ENCODE measurements at regions not wholly inside any gene's neighbourhood (a gene's known extent, or its start where the extent isn't known, plus 50 kb on each side); places are given as distances from the start of the nearest gene placed in this dataset.
"Not testable (repeated sequence)": the region's sequence is repeated elsewhere in the genome, so short reads cannot be mapped to it uniquely, and the experiment has no call there.

DNA sequence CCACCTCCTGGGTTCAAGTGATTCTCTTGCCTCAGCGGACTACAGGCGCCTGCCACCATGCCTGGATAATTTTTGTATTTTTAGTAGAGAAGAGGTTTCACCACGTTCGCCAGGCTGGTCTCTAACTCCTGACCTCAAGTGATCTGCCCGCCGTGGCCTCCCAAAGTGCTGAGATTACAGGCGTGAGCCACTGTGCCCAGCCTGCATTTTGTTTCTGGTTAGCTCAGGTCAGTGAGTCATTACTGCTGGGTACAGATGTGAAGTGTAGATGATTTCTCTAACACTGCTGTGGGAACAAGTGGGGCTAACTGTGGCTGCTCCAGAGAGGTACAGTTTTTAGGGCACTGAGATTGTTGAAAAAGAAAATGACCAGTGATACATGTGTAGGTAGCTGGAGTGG is 188.6 kb downstream of the PRL start:
- no peak for DNase-seq (ENCODE audit: low read depth)

DNA sequence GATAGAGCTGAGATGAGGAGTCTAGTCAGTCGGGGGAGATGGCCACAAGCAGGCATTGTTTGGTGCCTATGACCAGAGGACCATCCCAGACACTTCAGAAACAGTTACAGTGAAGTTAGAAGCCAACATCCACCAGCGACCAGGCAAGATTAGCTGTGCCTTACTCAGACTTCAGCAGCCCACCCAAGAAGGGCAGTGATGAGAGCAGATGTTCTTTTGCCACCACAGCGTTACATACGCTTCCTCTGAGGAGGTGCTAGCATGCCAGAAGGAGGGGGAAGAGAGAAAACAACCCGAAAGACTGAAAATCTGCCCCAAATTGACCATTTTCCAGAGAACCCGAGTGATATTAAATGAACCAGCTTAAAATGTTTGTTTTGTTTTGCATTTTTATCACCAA is 186.8 kb downstream of the PRL start:
- no peak for DNase-seq (ENCODE audit: low read depth)

DNA sequence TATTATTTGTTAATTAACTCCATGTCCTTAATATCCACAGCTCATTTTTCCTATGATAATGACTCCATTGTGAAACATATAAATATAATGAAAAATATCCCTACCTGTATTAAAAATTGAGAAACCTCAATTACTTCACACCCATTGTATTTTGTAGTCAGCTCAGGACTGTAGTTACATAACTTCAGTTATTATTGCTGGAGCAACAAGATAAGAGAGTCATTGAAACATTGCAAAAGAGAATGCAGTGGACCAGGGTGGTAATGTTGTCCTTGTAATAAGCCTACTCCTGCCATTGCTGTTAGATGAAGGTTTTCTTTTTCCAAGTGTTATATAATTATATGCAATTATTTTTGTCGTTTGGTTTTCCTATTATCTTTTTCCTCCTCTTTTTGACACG is 184.4 kb downstream of the PRL start:
- DNase-seq (ENCODE audit: low read depth) = no peak

DNA sequence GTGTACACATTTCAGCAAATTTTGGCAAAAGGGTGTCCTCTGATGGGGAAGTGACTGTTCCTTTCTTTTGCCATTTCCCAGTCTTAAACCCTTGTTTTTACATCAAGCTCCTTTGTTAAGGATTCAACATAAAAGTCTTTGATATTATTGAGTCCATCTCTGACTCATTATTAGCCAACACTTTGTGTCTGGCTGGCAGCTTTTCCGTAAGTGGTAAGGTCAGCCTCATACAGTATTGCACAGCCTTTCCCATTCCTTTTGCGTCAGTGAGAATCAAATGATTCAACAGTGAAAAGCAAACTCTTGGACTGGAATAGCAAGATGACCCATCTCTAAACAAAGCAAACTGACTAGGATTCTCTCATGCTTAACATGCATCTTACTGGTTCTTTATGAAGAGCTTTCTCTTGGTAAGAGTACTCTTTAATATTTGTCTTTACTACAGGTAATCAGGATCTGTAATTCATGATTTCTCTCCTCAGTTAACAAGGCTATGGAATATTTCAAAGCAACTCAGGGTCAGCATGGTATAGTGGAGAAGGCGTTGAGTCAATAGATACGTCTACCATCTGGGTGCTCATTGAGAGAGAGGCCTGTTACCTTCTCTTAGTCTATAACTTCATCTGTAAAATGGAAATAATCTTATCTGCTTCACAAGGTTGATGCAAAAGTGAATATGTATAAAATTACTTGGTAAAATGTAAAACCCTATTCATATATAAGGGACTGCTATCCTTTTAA is 183.6 kb downstream of the PRL start:
- DNase-seq (ENCODE audit: low read depth) = no peak

DNA sequence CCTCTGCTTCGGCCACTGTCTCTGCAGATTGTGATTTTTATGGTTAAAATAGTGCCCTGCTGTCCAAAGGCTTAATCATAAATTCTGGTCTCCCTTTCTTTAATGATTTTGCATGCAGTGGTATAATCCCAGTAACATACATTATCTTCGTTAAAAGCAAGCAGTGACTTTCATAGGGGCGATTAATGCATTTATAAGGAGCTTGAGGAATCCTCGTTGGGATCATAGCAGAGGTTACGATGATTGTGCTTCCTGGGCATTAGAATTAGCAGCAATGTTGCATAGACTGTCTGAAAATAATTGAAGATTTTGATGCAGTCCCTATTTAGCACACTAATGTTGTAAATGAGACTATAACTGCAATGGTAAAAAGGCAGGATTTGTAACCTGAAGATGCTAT is 181.3 kb downstream of the PRL start:
- DNase-seq (ENCODE audit: low read depth) = no peak

DNA sequence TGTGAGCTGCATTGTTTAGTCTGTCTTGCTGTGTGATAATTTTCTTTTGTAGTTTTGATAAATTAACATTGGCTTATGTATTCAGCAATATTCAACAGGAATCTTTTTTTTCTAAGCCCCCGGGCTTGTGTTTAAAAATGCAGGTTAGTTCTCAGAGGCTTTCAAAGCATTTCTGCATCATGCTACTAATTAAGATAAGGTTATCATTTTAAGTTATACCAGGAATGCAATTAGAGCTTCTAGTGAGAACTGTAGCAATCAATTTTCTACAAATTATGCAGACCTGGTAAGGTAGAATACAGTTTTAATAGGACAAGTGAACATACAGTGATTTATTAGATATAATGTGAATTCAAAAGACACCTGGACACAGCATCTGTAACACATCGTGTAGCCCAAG is 179.2 kb downstream of the PRL start:
- DNase-seq (ENCODE audit: low read depth) = no peak

DNA sequence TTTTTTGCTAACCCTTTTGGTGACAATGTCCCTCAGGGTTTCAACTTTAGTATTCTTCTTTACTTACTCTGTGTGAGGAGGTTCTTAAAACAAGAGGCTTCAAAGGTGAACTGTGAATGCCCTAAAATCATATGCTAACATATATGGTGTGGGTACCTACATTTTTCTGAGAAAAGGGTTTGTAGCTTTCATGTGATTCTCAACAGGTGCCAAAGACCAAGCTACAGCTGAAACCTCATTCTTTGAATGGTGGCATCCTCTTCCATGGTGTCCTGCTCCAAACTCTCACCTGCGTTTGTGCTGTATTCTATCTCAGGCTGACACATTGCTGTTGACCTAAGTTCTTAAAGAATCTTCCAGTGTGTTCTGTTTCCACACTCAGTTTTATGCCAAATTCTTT is 177.3 kb downstream of the PRL start:
- DNase-seq (ENCODE audit: low read depth) = no peak

DNA sequence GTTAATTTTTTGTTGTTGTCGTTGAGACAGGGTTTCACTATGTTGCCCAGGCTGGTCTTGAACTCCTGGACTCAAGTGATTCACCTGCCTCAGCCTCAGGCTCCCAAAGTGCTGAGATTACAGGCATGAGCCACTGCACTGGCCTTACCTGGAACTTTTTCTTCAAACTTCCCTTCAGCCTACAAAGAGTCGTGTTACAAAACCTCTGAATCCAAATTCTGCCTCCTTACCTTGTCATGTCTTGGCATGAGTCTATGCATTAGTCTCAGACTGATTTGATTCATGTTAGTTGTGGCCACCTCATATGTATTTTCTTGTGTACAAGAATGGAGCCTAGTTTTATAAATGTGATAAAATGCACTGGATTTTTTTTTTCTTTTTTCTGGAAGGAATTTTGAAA is 172.1 kb downstream of the PRL start:
- no peak for DNase-seq (ENCODE audit: low read depth)

DNA sequence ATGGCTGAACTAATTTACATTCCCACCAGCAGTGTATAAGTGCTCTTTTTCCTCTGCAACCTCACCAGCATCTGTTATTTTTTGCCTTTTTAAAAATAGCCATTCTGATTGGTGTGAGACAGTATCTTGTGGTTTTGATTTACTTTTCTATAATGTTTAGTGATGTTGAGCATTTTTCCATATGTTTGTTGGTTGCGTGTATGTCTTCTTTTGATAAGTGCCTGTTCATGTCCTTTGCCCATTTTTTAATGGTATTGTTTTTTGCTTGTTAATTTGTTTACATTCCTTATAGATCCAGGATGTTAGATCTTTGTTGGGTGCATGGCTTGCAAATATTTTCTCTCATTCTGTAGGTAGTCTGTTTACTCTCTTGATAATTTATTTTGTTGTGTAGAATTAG is 169.9 kb downstream of the PRL start:
- no peak for DNase-seq (ENCODE audit: low read depth)

DNA sequence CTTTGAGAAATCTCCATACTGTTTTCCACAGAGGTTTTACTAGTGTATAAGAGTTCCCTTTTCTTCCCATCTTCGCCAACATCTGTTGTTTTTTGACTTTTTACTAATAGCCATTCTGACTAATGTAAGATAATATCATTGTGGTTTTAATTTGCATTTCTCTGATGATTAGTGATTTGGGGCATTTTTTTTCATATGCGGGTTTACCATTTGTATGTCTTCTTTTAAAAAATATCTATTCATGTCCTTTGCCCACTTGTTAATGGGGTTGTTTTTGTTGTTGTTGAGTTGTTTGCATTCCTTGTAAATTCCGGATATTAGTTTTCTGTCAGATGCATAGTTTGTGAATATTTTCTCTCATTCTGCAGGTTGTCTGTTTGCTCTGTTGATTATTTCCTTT is 167.1 kb downstream of the PRL start:
- DNase-seq (ENCODE audit: low read depth) = no peak

DNA sequence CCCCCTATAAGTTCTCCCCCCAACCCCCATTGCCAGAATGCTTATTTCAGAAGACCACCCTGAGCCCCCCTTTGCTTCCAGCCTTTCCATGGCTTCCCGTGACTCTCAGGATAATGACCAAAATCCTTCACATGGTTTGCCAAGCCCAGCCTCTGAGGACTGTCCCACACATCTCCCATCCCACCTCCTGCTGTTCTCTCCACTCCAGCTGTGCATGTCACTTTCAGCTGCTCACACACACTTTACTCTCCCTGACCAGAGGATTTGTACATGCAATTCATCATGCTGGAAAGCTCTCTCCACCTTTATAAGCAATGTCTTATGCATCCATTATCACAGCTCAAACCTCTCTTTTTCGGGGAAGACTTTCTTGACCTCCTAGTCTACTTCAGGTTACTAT is 164.2 kb downstream of the PRL start:
- DNase-seq (ENCODE audit: low read depth) = no peak

DNA sequence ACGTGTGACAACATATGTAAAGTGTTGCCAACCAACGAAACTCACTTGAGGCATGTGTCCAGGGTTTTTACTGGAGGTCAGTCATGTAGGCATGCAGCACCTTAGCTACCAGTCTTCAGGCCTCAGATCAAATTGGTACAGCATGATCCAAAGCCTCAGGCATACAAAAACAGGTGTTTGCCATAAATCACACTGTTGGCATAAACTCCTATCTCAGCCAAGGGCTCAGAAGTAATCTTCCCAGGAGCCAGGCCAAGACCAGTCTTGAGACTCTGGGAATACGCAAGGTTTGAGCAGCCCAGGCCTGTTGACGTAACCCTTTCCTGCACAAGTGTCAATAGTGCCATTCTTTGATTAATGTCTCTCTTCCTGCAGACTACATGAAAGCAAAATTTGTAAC is 163.5 kb downstream of the PRL start:
- no peak for DNase-seq (ENCODE audit: low read depth)

DNA sequence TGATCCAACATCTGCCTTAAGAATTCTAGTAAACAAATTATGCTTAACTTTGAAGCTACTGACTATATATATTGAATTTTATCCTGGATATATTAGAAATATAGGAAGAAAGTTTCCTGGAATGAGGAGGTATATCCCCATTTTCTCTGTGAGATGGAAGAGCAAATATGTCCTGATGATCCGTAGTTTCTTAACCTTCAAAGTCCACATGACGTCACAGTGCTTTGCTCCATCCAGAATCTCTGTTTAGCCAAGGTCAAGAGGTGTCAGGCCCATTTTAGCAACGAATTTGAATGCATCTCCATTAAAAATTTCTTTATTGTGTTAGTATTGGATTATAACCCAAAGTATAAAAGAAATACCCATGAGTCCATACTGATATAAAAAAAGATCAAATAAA is 162.5 kb downstream of the PRL start:
- DNase-seq (ENCODE audit: low read depth) = no peak

DNA sequence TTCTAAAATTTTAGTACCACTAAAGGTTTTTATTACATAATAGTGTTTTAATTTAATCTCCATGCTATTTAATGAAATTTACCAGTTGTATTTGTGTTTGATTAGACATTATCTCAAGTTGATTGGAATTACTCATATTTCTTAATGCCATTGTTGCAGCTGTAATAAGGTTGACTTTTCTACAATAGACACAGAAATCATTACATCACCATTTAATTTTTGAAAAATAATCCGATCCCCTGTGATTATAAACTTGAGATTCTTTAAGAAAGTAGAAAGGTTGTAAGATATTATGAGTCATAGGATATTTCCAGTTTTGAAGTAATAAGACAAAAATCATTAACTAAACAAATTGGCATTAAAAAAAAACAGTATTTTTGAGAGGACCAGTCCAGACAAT is 161.4 kb downstream of the PRL start:
- no peak for DNase-seq (ENCODE audit: low read depth)

DNA sequence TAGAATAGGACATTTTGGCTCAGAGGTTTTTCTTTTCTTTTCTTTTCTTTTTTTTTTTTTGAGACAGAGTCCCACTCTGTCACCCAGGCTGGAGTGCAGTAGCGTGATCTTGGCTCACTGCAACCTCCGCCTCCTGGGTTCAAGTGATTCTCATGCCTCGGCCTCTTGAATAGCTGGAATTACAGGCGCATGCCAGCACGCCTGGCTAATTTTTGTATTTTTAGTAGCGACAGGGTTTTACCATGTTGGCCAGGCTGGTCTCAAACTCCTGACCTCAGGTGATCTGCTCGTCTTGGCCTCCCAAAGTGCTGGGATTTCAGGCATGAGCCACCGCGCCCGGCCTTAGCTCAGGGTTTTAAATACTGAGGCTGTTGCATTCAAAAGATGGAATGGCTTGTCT is 156.1 kb downstream of the PRL start:
- DNase-seq (ENCODE audit: low read depth) = not testable (repeated sequence)

DNA sequence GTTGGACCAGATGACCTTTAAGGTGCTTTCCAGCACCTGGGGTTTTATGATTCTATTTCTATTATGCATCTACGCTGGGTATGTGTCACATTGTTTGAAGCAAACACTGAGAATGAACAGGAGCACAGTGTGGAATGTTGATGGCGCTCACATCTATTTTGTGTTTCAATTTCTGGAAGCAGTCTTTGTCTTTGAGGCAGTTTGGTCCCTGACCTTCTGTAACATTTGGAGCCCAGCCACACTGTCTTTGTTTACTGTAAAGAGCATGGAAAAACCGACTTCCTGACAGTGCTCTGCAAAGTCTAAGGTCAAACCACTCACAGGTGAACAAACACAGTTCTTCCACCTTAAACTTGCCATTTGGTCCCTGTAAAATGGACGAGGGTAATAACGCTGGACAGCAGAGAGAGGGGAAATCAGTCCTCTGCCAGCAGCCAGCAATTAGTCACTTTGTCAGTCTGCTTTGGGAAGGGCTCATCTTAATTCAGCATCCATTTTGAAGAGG is 155.5 kb downstream of the PRL start:
- no peak for DNase-seq (ENCODE audit: low read depth)

DNA sequence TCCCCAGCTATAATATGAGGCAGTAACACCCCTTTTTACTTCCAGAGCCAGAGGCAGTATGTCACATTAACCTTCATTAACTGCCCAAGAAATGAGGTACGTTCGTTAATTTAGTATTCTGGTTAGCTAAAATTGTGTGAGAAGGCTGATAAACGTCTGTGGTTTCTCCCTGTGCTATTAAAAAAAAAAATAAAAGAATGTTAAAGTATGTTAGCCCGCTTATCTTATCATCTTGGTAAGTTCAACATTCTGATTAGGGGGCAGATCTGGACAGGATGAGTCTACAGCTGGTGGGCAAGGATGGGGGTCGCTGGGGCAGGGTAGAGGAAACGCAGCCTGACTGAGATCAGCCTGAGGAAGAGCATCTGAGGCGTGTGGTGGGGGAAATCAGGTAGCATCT is 154.0 kb downstream of the PRL start:
- no peak for DNase-seq (ENCODE audit: low read depth)

DNA sequence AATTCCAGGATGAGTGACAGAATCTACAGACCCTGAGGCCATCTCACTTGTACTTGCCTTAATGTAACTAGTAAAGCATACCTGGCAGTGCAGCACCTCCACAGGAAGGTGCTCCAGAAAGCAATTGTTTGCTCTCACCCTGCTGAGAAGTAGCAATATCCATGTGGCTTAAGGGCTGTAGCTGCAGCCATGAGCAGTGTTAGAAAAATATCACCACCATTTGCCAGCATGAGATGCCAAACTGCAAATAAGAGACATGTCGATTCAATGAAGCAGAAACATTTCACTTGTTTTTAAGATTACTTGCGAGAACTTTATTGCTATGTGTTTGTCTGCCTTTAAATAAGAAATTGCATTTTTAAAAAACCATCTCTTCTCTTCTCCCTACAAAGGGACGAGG is 151.5 kb downstream of the PRL start:
- no peak for DNase-seq (ENCODE audit: low read depth)

DNA sequence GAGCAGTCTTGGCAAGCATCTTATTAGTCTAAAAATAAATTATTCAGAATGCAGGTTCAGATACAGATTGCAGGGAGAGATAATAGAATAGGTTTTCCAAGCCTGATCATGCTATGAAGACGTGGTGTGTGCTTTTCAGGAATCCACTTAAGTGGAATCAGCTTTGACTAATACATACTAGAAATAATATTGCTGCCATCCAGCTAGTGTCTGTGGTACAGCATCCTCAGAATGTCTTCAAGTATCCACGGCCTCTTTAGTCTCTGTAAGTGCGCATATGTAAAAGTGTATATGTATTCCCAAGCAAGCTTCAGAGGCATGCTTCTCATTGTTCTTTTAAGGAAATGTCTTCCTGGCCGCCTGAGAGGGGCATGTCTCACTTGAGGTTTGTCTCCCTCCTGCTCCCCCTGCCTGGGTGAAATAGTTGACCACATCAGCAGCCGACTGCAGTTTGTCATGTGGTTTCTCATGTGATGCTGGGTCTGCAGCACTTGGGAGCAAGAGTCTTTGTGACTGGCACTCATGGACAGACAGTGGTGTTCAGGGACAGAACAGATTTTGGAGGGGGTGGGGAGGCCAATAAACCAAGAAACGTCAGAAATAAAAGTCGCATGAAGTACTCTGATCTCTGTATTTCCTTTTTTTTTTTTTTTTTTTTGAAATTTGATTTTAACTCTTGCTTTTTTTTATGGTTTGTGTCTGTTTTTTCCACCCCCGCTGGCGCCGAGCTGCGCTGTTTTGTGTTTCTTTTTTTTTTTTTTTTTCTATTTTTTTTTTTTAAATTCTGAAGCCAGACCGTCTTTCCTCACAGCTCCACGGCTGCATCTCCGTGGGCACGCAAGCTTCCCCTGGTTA is 150.8 kb downstream of the PRL start:
- DNase-seq (ENCODE audit: low read depth) = no peak

DNA sequence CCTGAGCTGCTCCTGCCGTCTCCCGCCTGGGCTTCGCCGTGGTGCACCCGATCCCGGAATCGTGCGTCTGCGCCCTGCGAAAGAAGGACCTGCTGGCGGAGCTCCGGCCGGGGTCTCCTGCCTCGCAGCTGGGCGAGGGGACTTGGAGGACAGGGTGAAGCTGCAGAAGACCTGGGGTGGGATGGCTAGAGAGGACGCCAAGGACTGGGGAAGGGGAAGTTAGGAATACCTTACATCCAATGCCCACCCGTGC is 150.2 kb downstream of the PRL start:
- DNase-seq (ENCODE audit: low read depth) = no peak

DNA sequence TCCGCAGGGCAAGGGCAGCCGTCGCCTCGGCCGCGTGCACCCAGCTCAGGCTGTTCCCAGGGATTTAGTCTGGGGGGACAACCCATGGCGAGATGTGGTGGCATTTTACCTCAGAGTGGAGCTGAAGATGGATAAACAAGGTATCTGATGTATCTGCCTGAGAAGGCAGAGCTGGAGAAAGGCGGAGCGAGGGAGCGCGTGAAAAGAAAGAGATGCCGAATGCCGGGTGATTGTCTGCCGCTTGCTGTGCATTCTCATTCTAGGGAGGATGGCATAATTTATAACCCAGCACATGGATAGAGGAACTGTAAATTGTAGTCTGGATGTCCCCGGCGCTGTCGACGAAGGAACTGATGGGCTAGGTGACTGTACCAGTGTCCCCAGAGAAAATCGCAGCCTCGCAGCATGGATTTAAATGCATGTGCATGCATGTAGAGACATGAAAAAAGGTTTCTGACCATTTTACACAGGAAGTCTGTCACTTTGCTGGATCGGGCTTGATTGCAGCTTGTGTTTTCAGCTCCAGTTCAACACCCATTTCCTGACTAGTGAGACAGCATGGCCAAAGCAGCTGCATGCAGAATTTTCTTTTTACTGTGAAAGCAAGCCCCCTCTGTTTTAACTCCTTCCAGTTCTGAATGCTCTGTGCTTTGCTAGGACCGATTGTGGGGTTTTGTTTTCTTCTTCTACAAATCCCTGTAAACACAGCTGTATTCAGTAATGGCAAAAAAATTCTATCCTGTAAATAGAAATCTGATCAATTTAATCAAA is 149.7 kb downstream of the PRL start:
- no peak for DNase-seq (ENCODE audit: low read depth)

DNA sequence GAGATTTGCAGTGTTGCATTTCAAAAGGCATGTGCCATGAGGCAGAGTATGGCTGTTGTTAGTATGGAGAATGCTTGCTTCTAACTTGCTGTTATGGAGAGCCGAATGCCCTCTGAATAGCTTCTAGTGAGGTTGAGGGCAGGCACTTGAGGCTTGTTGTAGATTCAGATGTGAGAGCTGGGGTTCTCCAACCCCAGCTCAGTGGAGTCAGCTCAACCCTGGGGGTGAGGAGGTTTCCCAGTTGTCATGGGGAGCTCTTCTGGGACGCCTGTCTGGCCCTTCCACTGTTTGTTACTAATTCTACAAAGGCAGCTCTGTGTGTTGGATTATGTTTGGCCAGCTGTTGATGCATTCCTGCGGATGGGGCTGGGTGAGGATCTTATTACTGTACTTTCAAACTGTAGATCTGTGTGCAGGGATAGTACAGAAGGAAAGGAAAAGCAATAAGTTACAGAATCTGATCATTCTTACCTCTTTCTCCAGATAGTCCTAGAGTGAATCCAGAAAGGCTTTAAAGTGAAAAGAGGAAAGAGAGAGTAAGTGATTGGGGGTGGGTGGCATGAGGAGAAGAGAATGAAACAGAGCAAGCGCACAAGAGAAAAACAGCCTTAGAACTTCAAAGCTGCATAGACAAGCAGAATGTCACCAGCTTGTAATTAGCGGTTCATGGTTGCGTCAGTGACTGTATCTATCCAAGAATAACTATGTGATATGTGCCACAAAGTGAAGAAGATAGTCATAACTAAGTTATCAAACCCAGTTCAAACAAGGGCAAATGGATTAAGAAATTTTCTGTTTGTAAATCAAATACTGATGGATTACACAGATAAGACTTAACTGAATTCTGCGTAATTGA is 148.7 kb downstream of the PRL start:
- DNase-seq (ENCODE audit: low read depth) = no peak
